IMR-90 (cell line): ENCODE measurements at regions not wholly inside any gene's neighbourhood (a gene's known extent, or its start where the extent isn't known, plus 50 kb on each side); places are given as distances from the start of the nearest gene placed in this dataset.
A peak's percentile ranks its signal among the peaks of the same experiment; 100 is the strongest.

Experiments used
- ATAC-seq: fragments of 200-7000 bp; cut with Tn5 transposase; 2 replicates; pipeline ENCODE4 v1.9.1; 2020; ENCODE audit warnings: low read depth, mild to moderate bottlenecking, moderate library complexity
- BruUV-seq: library from RNA; stranded (reverse); fragments of 400-500 nt; replicated peaks from 2 replicates; lab custom pipeline; 2021; lab: Mats Ljungman, UMichigan
- CTCF ChIA-PET: fragments of 300-600 bp; formaldehyde crosslinking; extraction: SDS; loops from one replicate; lab custom pipeline; 2021; ENCODE audit warnings: antibody characterized with exemption; lab: Yijun Ruan, JAX
- POLR2A ChIA-PET: fragments of 300-600 bp; sonication (Branson Sonifier 250); formaldehyde crosslinking; loops from one replicate; lab custom pipeline; 2022; ENCODE audit warnings: antibody characterized with exemption; ENCODE audit not compliant: unreplicated experiment; lab: Charles Lee
- DNase-seq: peaks from one replicate; pipeline ENCODE4 v3.0.0; 2013
- H2AFZ ChIP-seq: replicated peaks from 2 replicates; pipeline ENCODE3; 2013; ENCODE audit warnings: low read length, mild to moderate bottlenecking; ENCODE audit not compliant: poor library complexity
- H2AK5ac ChIP-seq: 2 replicates; pipeline ENCODE4 v1.6.1; 2013; ENCODE audit warnings: low read depth, low read length, inconsistent platforms
- H2AK9ac ChIP-seq: replicated peaks from 2 replicates; pipeline ENCODE3; 2013; ENCODE audit warnings: mild to moderate bottlenecking, low read depth, low read length, moderate library complexity; ENCODE audit not compliant: poor library complexity
- H2BK120ac ChIP-seq: 2 replicates; pipeline ENCODE4 v1.6.1; 2013; ENCODE audit warnings: low read depth, low read length, inconsistent platforms
- H2BK15ac ChIP-seq: 3 replicates; pipeline ENCODE4 v1.6.1; 2013; ENCODE audit warnings: low read depth, low read length, inconsistent platforms
- H2BK20ac ChIP-seq: 2 replicates; pipeline ENCODE4 v1.6.1; 2013; ENCODE audit warnings: low read depth, mild to moderate bottlenecking, inconsistent platforms, low read length, moderate library complexity
- H2BK5ac ChIP-seq: 2 replicates; pipeline ENCODE4 v1.6.1; 2013; ENCODE audit warnings: mild to moderate bottlenecking, low read depth, low read length, inconsistent platforms; ENCODE audit not compliant: poor library complexity, severe bottlenecking
- H3K14ac ChIP-seq: replicated peaks from 2 replicates; pipeline ENCODE4 v1.6.1; 2013; ENCODE audit warnings: low read depth, low read length, inconsistent platforms
- H3K18ac ChIP-seq: 2 replicates; pipeline ENCODE4 v1.6.1; 2013; ENCODE audit warnings: low read depth, low read length, control low read depth
- H3K23ac ChIP-seq: 2 replicates; pipeline ENCODE4 v1.6.1; 2013; ENCODE audit warnings: low read depth, low read length, inconsistent platforms
- H3K27ac ChIP-seq: 2 replicates; pipeline ENCODE4 v1.5.1; 2013; ENCODE audit warnings: mild to moderate bottlenecking, control low read depth, low read length; ENCODE audit not compliant: insufficient read depth
- H3K27me3 ChIP-seq: 2 replicates; pipeline ENCODE4 v1.6.1; 2013; ENCODE audit warnings: low read length; ENCODE audit not compliant: control insufficient read depth, insufficient read depth
- H3K36me3 ChIP-seq: 2 replicates; pipeline ENCODE4 v1.6.1; 2013; ENCODE audit warnings: low read length, mixed read lengths; ENCODE audit not compliant: control insufficient read depth, insufficient read depth
- H3K4ac ChIP-seq: 2 replicates; pipeline ENCODE4 v1.6.1; 2013; ENCODE audit warnings: low read depth, low read length, inconsistent platforms
- H3K4me1 ChIP-seq: 2 replicates; pipeline ENCODE4 v1.6.1; 2013; ENCODE audit warnings: low read length, mixed read lengths; ENCODE audit not compliant: control insufficient read depth, insufficient read depth
- H3K4me2 ChIP-seq: 2 replicates; pipeline ENCODE4 v1.6.1; 2013; ENCODE audit warnings: low read depth, mild to moderate bottlenecking, control low read depth, low read length, moderate library complexity
- H3K4me3 ChIP-seq: 2 replicates; pipeline ENCODE4 v1.5.1; 2013; ENCODE audit warnings: low read depth, mild to moderate bottlenecking, control low read depth, low read length, moderate library complexity; ENCODE audit not compliant: insufficient read depth
- H3K56ac ChIP-seq: 2 replicates; pipeline ENCODE4 v1.6.1; 2013; ENCODE audit warnings: low read length, inconsistent platforms; ENCODE audit not compliant: insufficient read depth; ENCODE audit errors: extremely low read depth
- H3K79me1 ChIP-seq, 2 experiments: 2 replicates each; pipeline ENCODE4 v1.6.1; 2013; ENCODE audit warnings: low read length in 2 of 2, inconsistent platforms in 1 of 2, low read depth in 1 of 2
- H3K9ac ChIP-seq: 2 replicates; pipeline ENCODE4 v1.6.1; 2013; ENCODE audit warnings: low read depth, low read length, control low read depth
- H3K9me1 ChIP-seq: 2 replicates; pipeline ENCODE4 v1.6.1; 2013; ENCODE audit warnings: low read length, inconsistent platforms; ENCODE audit not compliant: insufficient read depth
- H3K9me3 ChIP-seq: 2 replicates; pipeline ENCODE4 v1.6.1; 2013; ENCODE audit warnings: low read length; ENCODE audit not compliant: control insufficient read depth, insufficient read depth
- H4K20me1 ChIP-seq: 2 replicates; pipeline ENCODE4 v1.6.1; 2013; ENCODE audit warnings: low read length, inconsistent platforms; ENCODE audit not compliant: insufficient read depth
- H4K5ac ChIP-seq: 2 replicates; pipeline ENCODE4 v1.6.1; 2013; ENCODE audit warnings: mild to moderate bottlenecking, low read depth, low read length, control low read depth
- H4K8ac ChIP-seq, 2 experiments: 2 replicates each; pipeline ENCODE4 v1.6.1; 2013; ENCODE audit warnings: low read depth in 2 of 2, low read length in 2 of 2, control low read depth in 1 of 2, inconsistent platforms in 1 of 2
- H4K91ac ChIP-seq: 2 replicates; pipeline ENCODE4 v1.6.1; 2013; ENCODE audit warnings: low read depth, low read length, inconsistent platforms; ENCODE audit not compliant: insufficient read depth
- BHLHE40 ChIP-seq: fragments of 150-350 bp; IDR thresholded peaks from 2 replicates; pipeline ENCODE4 v1.6.1; 2016; ENCODE audit warnings: mild to moderate bottlenecking, low read depth, low read length
- ELK1 ChIP-seq: fragments of 150-350 bp; IDR thresholded peaks from 2 replicates; pipeline ENCODE4 v1.6.1; 2016; ENCODE audit warnings: low read depth, mild to moderate bottlenecking, low read length, moderate library complexity, borderline replicate concordance
- MXI1 ChIP-seq: IDR thresholded peaks from 2 replicates; pipeline ENCODE4 v1.6.1; 2012; ENCODE audit warnings: low read depth, mild to moderate bottlenecking, low read length, moderate library complexity, borderline replicate concordance
- RAD21 ChIP-seq: IDR thresholded peaks from 2 replicates; pipeline ENCODE4 v1.6.1; 2012; ENCODE audit warnings: low read length, improper control_type of control experiment
- SMC3 ChIP-seq: fragments of 150-350 bp; IDR thresholded peaks from 2 replicates; pipeline ENCODE4 v1.6.1; 2016; ENCODE audit warnings: low read depth, mild to moderate bottlenecking, antibody characterized with exemption, low read length, moderate library complexity
- USF2 ChIP-seq: fragments of 150-350 bp; IDR thresholded peaks from 2 replicates; pipeline ENCODE4 v1.6.1; 2017; ENCODE audit warnings: mild to moderate bottlenecking, antibody characterized with exemption, low read length, low read depth
- WGBS, 2 experiments: methylation state at CpG; one replicate each; pipeline versions ENCODE4 v1.1.5 to v1.1.7; 2013; ENCODE audit warnings: missing lambda C conversion rate in 2 of 2; ENCODE audit not compliant: insufficient read length in 1 of 2; ENCODE audit errors: extremely low coverage in 2 of 2; 5-methylcytosine and 5-hydroxymethylcytosine counted together
- dilution Hi-C: fragments of 300-500 bp; cut with HindIII; formaldehyde crosslinking; loops from one replicate; pipeline ENCODE4 v1.14.3; 2018; ENCODE audit warnings: low sequenced_read_pairs; ENCODE audit not compliant: unreplicated experiment
- in situ Hi-C: fragments of 300-500 bp; cut with MboI; formaldehyde crosslinking; loops from 3 replicates; pipeline ENCODE4 v1.14.3; 2019; ENCODE audit warnings: low sequenced_read_pairs, inconsistent platforms, mixed read lengths
- intact Hi-C: fragments of 100-400 bp; cut with micrococcal nuclease; formaldehyde crosslinking; loops from 2 replicates; pipeline ENCODE4 v1.10.0; 2022

- no CpG with 5 or more reads among the region's 5 CpGs for WGBS, 2 experiments
- POLR2A ChIA-PET, result no interaction called here
- peak overlapping the region; percentile 59; the same call in 1 of the 2 replicates for H2BK120ac ChIP-seq
- H3K36me3 ChIP-seq, result no peaks in the 10 kb centered on the region
- H3K14ac ChIP-seq, result no peak overlapping the region
- no peaks in the 10 kb centered on the region for H3K79me1 ChIP-seq
- H3K4me2 ChIP-seq, result no peak overlapping the region
- CTCF ChIA-PET, result no interaction called here
- H3K27me3 ChIP-seq, result peaks cover 8% of the 10 kb centered on the region
- H2BK15ac ChIP-seq, result peak overlapping the region; percentile 5; the same call in 1 of the 3 replicates
- TF ChIP-seq BHLHE40 (peak; percentile 30; the same call in 1 of the 2 replicates), SMC3 (no peak), RAD21 (no peak), MXI1 (no peak), USF2 (no peak), ELK1 (no peak)
- H3K4me1 ChIP-seq, result peaks cover 2% of the 10 kb centered on the region
- no peaks in the 10 kb centered on the region for H4K20me1 ChIP-seq
- ATAC-seq (peak; percentile 32), DNase-seq (peak; percentile 90)
- no peak overlapping the region for H2AK5ac ChIP-seq
- peak overlapping the region; percentile 1; the same call in 1 of the 2 replicates for H3K18ac ChIP-seq
- no peak overlapping the region for H2AK9ac ChIP-seq
- no peak overlapping the region for H3K27ac ChIP-seq
- H3K4ac ChIP-seq, result peak overlapping the region; percentile 59; the same call in 1 of the 2 replicates
- H4K8ac ChIP-seq, result peak overlapping the region in 1 of 2 experiments; percentile 32; a peak in 1 of 4 replicates
- no peak overlapping the region for H3K56ac ChIP-seq
- H4K91ac ChIP-seq, result peak overlapping the region; percentile 37; the same call in 1 of the 2 replicates
- H4K5ac ChIP-seq, result no peak overlapping the region
- dilution Hi-C loops, result no loop called here
- H3K9me3 ChIP-seq, result no peaks in the 10 kb centered on the region
- H3K4me3 ChIP-seq, result no peak overlapping the region
- peaks cover 4% of the 10 kb centered on the region for H3K9me1 ChIP-seq
- 0 out of 2 replicates have a peak overlapping the region, but pooled peaks have one; percentile 45 for H3K23ac ChIP-seq
- in situ Hi-C loops, result no loop called here
- no peak overlapping the region for H3K9ac ChIP-seq
- peak overlapping the region; percentile 50 for H2BK5ac ChIP-seq
- H2AFZ ChIP-seq, result no peak overlapping the region
- peak overlapping the region; percentile 69 for H2BK20ac ChIP-seq
- intact Hi-C loops, result no loop called here
- no TSS peak for BruUV-seq
Observed at GRCh38 chr6:15735567-15736265, 72.9 kb upstream of the DTNBP1 start.
